A549 (cell line): ENCODE measurements at regions not wholly inside any gene's neighbourhood (a gene's known extent, or its start where the extent isn't known, plus 50 kb on each side); places are given as distances from the start of the nearest gene placed in this dataset.
A peak's percentile ranks its signal among the peaks of the same experiment; 100 is the strongest.

Experiments used
- ATAC-seq, 2 experiments: fragments of 200-7000 bp in 1 of 2; fragments of >200 bp in 1 of 2; cut with Nextera tagmentation in 1 of 2; cut with Tn5 transposase in 1 of 2; 3 replicates each; pipeline versions ENCODE4 v1.8.0 to v1.9.1; 2018 to 2020; ENCODE audit warnings: mild to moderate bottlenecking in 1 of 2, moderate library complexity in 1 of 2
- CTCF ChIA-PET: fragments of 300-600 bp; sonication (Branson Sonifier 250); formaldehyde crosslinking; extraction: SDS; loops from one replicate; lab custom pipeline; 2021; ENCODE audit warnings: antibody characterized with exemption, inconsistent platforms; lab: Yijun Ruan, JAX
- POLR2A ChIA-PET: fragments of 350-600 bp; formaldehyde crosslinking; extraction: SDS; loops from one replicate; lab custom pipeline; 2021; ENCODE audit warnings: antibody characterized with exemption, inconsistent platforms; lab: Yijun Ruan, JAX
- DNase-seq, 2 experiments: peaks; one replicate each; pipeline versions ENCODE4 v3.0.0 to v3.0.0-alpha.2; 2011 to 2016; ENCODE audit warnings: low read depth in 1 of 2, low spot score in 1 of 2
- FAIRE-seq: peaks from 2 replicates; lab custom pipeline; 2011; peaks lifted over from hg19 to GRCh38; lab: Jason Lieb, UNC
- H3K27ac ChIP-seq, 2 experiments: fragments of >200 bp; sonication (Bioruptor Twin); formaldehyde crosslinking; 3 replicates each; pipeline ENCODE4 v1.5.1; 2016 to 2017
- H3K4me1 ChIP-seq: fragments of >200 bp; sonication (Bioruptor Twin); formaldehyde crosslinking; 3 replicates; pipeline ENCODE4 v1.6.1; 2016
- H3K4me2 ChIP-seq: fragments of >200 bp; sonication (Bioruptor Twin); formaldehyde crosslinking; 3 replicates; pipeline ENCODE4 v1.6.1; 2016
- H3K4me3 ChIP-seq: fragments of >200 bp; sonication (Bioruptor Twin); formaldehyde crosslinking; 3 replicates; pipeline ENCODE4 v1.5.1; 2016
- H3K9me3 ChIP-seq: fragments of >200 bp; sonication (Bioruptor Twin); formaldehyde crosslinking; 3 replicates; pipeline ENCODE4 v1.6.1; 2016
- CBX8 ChIP-seq: fragments of 200-600 bp; sonication (generic); IDR thresholded peaks from 2 replicates; pipeline ENCODE4 v1.6.1; 2016
- CHD4 ChIP-seq: fragments of 200-600 bp; sonication (generic); IDR thresholded peaks from 2 replicates; pipeline ENCODE4 v1.6.1; 2016; ENCODE audit warnings: antibody characterized with exemption, mild to moderate bottlenecking, borderline replicate concordance
- EHF ChIP-seq: fragments of 250-450 bp; sonication (Bioruptor Pico); IDR thresholded peaks from 2 replicates; pipeline ENCODE4 v1.5.0; 2020; ENCODE audit warnings: mild to moderate bottlenecking
- EHMT2 ChIP-seq: fragments of 200-600 bp; sonication (generic); IDR thresholded peaks from 2 replicates; pipeline ENCODE4 v1.6.1; 2016; ENCODE audit warnings: antibody characterized with exemption, low read depth, mild to moderate bottlenecking, moderate library complexity
- EP300 ChIP-seq, 2 experiments: fragments of >200 bp; sonication (Bioruptor Twin); formaldehyde crosslinking; IDR thresholded peaks; 2 replicates in 1 of 2; 3 replicates in 1 of 2; pipeline ENCODE4 v1.6.1; 2016 to 2017
- ESRRA ChIP-seq: fragments of 150-350 bp; IDR thresholded peaks from 2 replicates; pipeline ENCODE4 v1.6.1; 2014; ENCODE audit warnings: mild to moderate bottlenecking, low read length, borderline replicate concordance
- FOSB ChIP-seq: fragments of 250-450 bp; sonication (Bioruptor Pico); IDR thresholded peaks from 2 replicates; pipeline ENCODE4 v1.5.0; 2020; ENCODE audit warnings: mild to moderate bottlenecking, moderate library complexity
- FOXS1 ChIP-seq: fragments of 250-450 bp; sonication (Bioruptor Pico); IDR thresholded peaks from 2 replicates; pipeline ENCODE4 v1.5.0; 2020; ENCODE audit warnings: mild to moderate bottlenecking, moderate library complexity
- HDAC2 ChIP-seq: fragments of 200-600 bp; sonication (generic); IDR thresholded peaks from 2 replicates; pipeline ENCODE4 v1.6.1; 2016
- HES2 ChIP-seq: fragments of >200 bp; sonication (Bioruptor Twin); formaldehyde crosslinking; IDR thresholded peaks from 2 replicates; pipeline ENCODE4 v1.6.1; 2016
- HOXA7 ChIP-seq: fragments of 250-450 bp; sonication (Bioruptor Pico); IDR thresholded peaks from 2 replicates; pipeline ENCODE4 v1.5.0; 2020; ENCODE audit warnings: mild to moderate bottlenecking, moderate library complexity
- KDM5A ChIP-seq: fragments of 200-600 bp; sonication (generic); IDR thresholded peaks from 2 replicates; pipeline ENCODE4 v1.6.1; 2016; ENCODE audit warnings: antibody characterized with exemption, mild to moderate bottlenecking
- MAX ChIP-seq: IDR thresholded peaks from 2 replicates; pipeline ENCODE4 v1.6.1; 2012
- MYC ChIP-seq: IDR thresholded peaks from 2 replicates; pipeline ENCODE4 v1.6.1; 2012; ENCODE audit warnings: mild to moderate bottlenecking, inconsistent platforms, low read length, improper control_type of control experiment, borderline replicate concordance
- NFE2L2 ChIP-seq: fragments of 150-350 bp; conservative IDR thresholded peaks from 2 replicates; pipeline ENCODE4 v1.6.1; 2014; ENCODE audit warnings: low read length
- NPAS2 ChIP-seq: fragments of 250-450 bp; sonication (Bioruptor Pico); IDR thresholded peaks from 2 replicates; pipeline ENCODE4 v1.8.0; 2022; ENCODE audit warnings: mild to moderate bottlenecking, moderate library complexity, borderline replicate concordance
- PBX3 ChIP-seq: IDR thresholded peaks from 2 replicates; pipeline ENCODE4 v1.6.1; 2012
- PHF8 ChIP-seq: fragments of 200-600 bp; sonication (generic); IDR thresholded peaks from 2 replicates; pipeline ENCODE4 v1.6.1; 2016; ENCODE audit warnings: low read depth, mild to moderate bottlenecking, antibody characterized with exemption, moderate library complexity, borderline replicate concordance
- POLR2AphosphoS2 ChIP-seq: conservative IDR thresholded peaks from 2 replicates; pipeline ENCODE4 v1.6.1; 2012; ENCODE audit warnings: low read length, improper control_type of control experiment, inconsistent platforms
- RAD21 ChIP-seq, 2 experiments: fragments of >200 bp in 1 of 2; sonication (Bioruptor Twin) in 1 of 2; formaldehyde crosslinking in 1 of 2; IDR thresholded peaks in 1 of 2; conservative IDR thresholded peaks in 1 of 2; 2 replicates in 1 of 2; 3 replicates in 1 of 2; pipeline ENCODE4 v1.6.1; 2012 to 2018; ENCODE audit warnings: inconsistent platforms in 1 of 2
- RARB ChIP-seq: fragments of 250-450 bp; sonication (Bioruptor Pico); IDR thresholded peaks from 2 replicates; pipeline ENCODE4 v1.8.0; 2021; ENCODE audit warnings: mild to moderate bottlenecking, moderate library complexity
- RNF2 ChIP-seq: fragments of 200-600 bp; sonication (generic); IDR thresholded peaks from 2 replicates; pipeline ENCODE4 v1.6.1; 2016; ENCODE audit warnings: low read depth, mild to moderate bottlenecking, antibody characterized with exemption, moderate library complexity, borderline replicate concordance
- SMC3 ChIP-seq: fragments of >200 bp; sonication (Bioruptor Twin); formaldehyde crosslinking; IDR thresholded peaks from 3 replicates; pipeline ENCODE4 v1.6.1; 2018; ENCODE audit warnings: inconsistent platforms
- TFCP2L1 ChIP-seq: fragments of 250-450 bp; sonication (Bioruptor Pico); IDR thresholded peaks from 2 replicates; pipeline ENCODE4 v1.5.0; 2021; ENCODE audit warnings: mild to moderate bottlenecking
- ZNF302 ChIP-seq: fragments of 250-450 bp; sonication (Bioruptor Pico); IDR thresholded peaks from 2 replicates; pipeline ENCODE4 v1.9.0; 2021; ENCODE audit warnings: inconsistent platforms, mild to moderate bottlenecking, moderate library complexity
- ZSCAN20 ChIP-seq: fragments of 250-450 bp; sonication (Bioruptor Pico); IDR thresholded peaks from 2 replicates; pipeline ENCODE4 v1.8.0; 2022; ENCODE audit warnings: mild to moderate bottlenecking, moderate library complexity
- WGBS: methylation state at CpG from one replicate; pipeline ENCODE4 v1.1.6; 2017; ENCODE audit errors: missing lambda C conversion rate; 5-methylcytosine and 5-hydroxymethylcytosine counted together

- Histone ChIP-seq H3K4me2 (no peak overlapping the region), H3K9me3 (no peaks in the 10 kb centered on the region), H3K27ac (no peak overlapping the region), H3K4me3 (no peak overlapping the region), H3K4me1 (peaks cover 4% of the 10 kb centered on the region; the same call in 1 of the 3 replicates)
- DNase-seq: no peak
- TF ChIP-seq MYC: no peak
- no peak for TF ChIP-seq RNF2
- TF ChIP-seq KDM5A: no peak
- no peak for TF ChIP-seq ESRRA
- TF ChIP-seq EHF (CRISPR knock-in tag): no peak
- ChIA-PET POLR2A (interaction anchor here (1.4 kb wide), 1 partner anchor 265 kb away, joined by 5 read pairs; the partner anchor contains the start of gene RASL11A), CTCF (interaction anchor here (1.0 kb wide), 1 partner anchor 20 kb away, joined by 3 read pairs; no protein-coding TSS in a partner anchor)
- peak in 1 of 2 experiments; percentile 21; a peak in 3 of 6 replicates for ATAC-seq
- WGBS: 80% methylated on average over 8 of the region's 9 CpGs
- no peak for FAIRE-seq
Measured at GRCh38 chr13:27005556-27005955, 166.1 kb downstream of the USP12 start.

- ATAC-seq (no peak), FAIRE-seq (no peak), DNase-seq (no peak)
- no peak overlapping the region for H3K4me2 ChIP-seq
- no peak overlapping the region for H3K27ac ChIP-seq
- no peak overlapping the region for H3K4me3 ChIP-seq
- 88% methylated on average over 5 of the region's 5 CpGs for WGBS
- CTCF ChIA-PET: no interaction called here
- H3K4me1 ChIP-seq: peaks cover 4% of the 10 kb centered on the region; the same call in 1 of the 3 replicates
- no peak for TF ChIP-seq MYC
- TF ChIP-seq EHMT2: no peak
- TF ChIP-seq POLR2AphosphoS2: no peak
- TF ChIP-seq HES2: no peak
- TF ChIP-seq TFCP2L1 (CRISPR knock-in tag): no peak
- TF ChIP-seq PBX3: no peak
- no peaks in the 10 kb centered on the region for H3K9me3 ChIP-seq
- POLR2A ChIA-PET: no interaction called here
Measured at GRCh38 chr13:27004866-27005265, 166.7 kb downstream of the USP12 start.

- ChIA-PET CTCF (interaction anchor here (1.5 kb wide), 1 partner anchor 32 kb away, joined by 4 read pairs; no protein-coding TSS in a partner anchor), POLR2A (no interaction called here)
- Histone ChIP-seq H3K4me1 (peaks cover 4% of the 10 kb centered on the region; the same call in 1 of the 3 replicates), H3K27ac (no peak overlapping the region), H3K9me3 (no peaks in the 10 kb centered on the region), H3K4me3 (no peak overlapping the region)
- FAIRE-seq (no peak), ATAC-seq (no peak), DNase-seq (no peak)
- WGBS: 86% methylated on average over 4 of the region's 4 CpGs
- TF ChIP-seq MAX: no peak
- TF ChIP-seq SMC3: no peak
- TF ChIP-seq, all 56 proteins: peak for 0
- no peak overlapping the region for H3K4me2 ChIP-seq
Measured at GRCh38 chr13:27004326-27004725, 167.3 kb downstream of the USP12 start.

GRCh38 chr13:27001705-27002104 lies 169.9 kb downstream of the USP12 start:
- no peak for TF ChIP-seq RAD21 (conservative IDR thresholded peaks at IDR 0.05 in 1 of 2, IDR thresholded peaks at IDR 0.05 in 1 of 2)
- no peak for TF ChIP-seq CHD4
- TF ChIP-seq ZSCAN20 (CRISPR knock-in tag): no peak
- no peak for TF ChIP-seq PHF8
- no peak for TF ChIP-seq HOXA7 (CRISPR knock-in tag)
- TF ChIP-seq NPAS2 (CRISPR knock-in tag): no peak
- TF ChIP-seq HDAC2: no peak
- no peak for TF ChIP-seq EP300 (IDR thresholded peaks at IDR 0.05)
- no peak for TF ChIP-seq FOXS1
- no peak for TF ChIP-seq NFE2L2
- no peak for TF ChIP-seq ZNF302 (CRISPR knock-in tag)
- no peak for TF ChIP-seq CBX8
- TF ChIP-seq RARB: no peak
- TF ChIP-seq RNF2: no peak
- no peak for TF ChIP-seq FOSB
- DNase-seq: no peak
- Histone ChIP-seq H3K9me3 (0 out of 3 replicates have a peak, but pooled peaks cover under 1% of the 10 kb centered on the region), H3K4me1 (peaks cover 4% of the 10 kb centered on the region; the same call in 1 of the 3 replicates), H3K4me3 (no peak overlapping the region), H3K27ac (no peak overlapping the region), H3K4me2 (no peak overlapping the region)
- ATAC-seq: no peak
- no peak for FAIRE-seq
- POLR2A ChIA-PET: no interaction called here
- CTCF ChIA-PET: interaction anchor here (1.2 to 3.4 kb wide), 4 partner anchors 14 to 357 kb away, joined by 3 to 13 read pairs (median 4); no protein-coding TSS in a partner anchor
- WGBS: 53% methylated on average over 4 of the region's 6 CpGs
